HG02852 (cell line): ENCODE measurements at regions not wholly inside any gene's neighbourhood (a gene's known extent, or its start where the extent isn't known, plus 50 kb on each side); places are given as distances from the start of the nearest gene placed in this dataset.
A peak's percentile ranks its signal among the peaks of the same experiment; 100 is the strongest.
"Not testable (repeated sequence)": the region's sequence is repeated elsewhere in the genome, so short reads cannot be mapped to it uniquely, and the experiment has no call there.

ENCODE experiments used
- ATAC-seq: cut with Tn5 transposase; IDR thresholded peaks from one replicate; pipeline ENCODE4 v1.9.1; 2021; ENCODE audit warnings: mild to moderate bottlenecking, moderate library complexity; ENCODE audit not compliant: unreplicated experiment

DNA sequence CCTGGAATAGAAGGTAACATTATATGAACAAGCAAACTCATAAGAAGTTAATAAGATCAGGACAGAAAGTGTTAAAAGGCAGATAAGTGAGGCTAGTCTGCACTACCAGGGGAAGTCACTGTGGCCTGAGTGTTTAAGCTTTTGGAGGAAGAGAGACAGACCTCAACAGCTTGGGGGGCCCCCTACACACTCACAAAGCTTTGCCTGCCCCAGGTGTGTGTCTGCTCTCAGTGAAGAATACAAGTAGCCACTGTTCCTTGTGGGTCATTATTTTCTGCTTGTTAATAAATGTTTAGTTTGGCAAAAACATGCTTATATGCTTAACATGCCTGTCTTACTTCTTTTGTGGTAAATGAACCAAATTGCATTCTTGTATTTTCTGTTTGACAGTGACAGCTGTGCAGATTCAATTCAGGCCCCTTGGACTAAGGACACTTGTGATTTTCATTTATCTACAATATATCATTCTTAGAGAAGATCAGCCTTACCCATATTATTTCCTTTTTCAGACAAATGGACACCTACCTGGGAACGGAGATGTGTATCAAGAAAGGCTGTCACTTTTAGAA, 50.7 kb upstream of the C12orf71 start:
- ATAC-seq: peak; percentile 65

DNA sequence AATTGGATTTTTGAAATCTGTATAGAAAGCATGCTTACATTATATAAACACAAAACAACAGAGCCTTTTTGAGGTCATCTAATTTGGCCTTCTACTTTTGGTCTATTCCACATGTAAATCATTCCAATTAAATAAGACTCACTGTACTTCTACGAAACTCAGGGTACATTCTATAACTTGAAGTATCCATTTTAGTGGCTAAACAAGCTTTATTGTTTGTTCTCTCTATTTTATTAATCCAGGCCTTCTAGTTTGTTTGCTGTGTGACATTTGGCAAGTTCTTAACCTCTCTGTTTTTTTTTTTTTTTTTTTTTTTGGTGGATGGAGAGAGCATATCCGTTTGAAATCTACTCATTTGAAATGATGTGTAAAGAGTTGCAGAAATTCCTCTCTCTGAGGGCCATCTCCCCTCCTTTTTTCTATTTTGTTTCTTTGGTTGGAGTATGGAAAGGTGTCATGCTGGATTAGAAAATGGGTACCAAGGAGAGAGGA, 58.1 kb upstream of the C12orf71 start:
- ATAC-seq: no peak

GRCh38 chr12:27142101-27142721, 59.8 kb upstream of the C12orf71 start:
- no peak for ATAC-seq

DNA sequence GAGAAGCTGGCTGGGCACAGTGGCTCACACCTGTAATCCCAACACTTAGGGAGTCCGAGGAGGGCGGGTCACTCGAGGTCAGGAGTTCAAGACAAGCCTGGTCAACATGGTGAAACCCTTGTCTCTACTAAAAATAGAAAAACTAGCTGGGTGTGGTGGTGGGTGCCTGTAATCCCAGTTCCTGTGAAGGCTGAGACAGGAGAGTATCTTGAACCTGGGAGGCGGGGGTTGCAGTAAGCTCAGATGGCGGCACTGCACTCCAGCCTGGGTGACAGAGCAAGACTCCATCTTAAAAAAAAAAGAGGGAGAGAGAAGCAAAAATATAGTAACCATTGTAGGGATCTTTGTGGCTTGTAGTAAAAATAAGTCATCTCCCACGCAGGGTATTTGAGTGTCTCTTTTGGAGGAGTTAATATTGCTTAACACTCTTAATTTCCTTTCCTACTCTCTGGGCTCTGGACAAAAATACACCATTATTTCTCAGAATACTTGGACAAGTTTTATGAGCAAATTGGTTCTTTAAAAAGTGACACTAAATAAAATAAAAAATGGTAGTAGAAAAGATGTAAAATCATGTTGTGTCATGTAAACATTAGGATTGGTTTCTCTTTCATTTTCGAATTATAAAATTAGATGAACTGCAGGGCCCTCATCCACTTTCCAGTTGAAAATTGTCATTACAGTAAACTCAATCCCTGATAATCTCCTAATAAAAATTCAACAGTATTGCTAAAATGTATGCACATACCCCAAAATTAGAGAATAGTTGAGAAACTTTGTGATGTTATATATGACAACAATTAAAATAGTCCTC, 61.1 kb upstream of the C12orf71 start:
- no peak for ATAC-seq

- peak; percentile 55 for ATAC-seq
Measured at GRCh38 chr12:27145725-27146124, 63.3 kb upstream of the C12orf71 start.

- ATAC-seq: no peak
Measured at GRCh38 chr12:27148373-27148772, 66.0 kb upstream of the C12orf71 start.

DNA sequence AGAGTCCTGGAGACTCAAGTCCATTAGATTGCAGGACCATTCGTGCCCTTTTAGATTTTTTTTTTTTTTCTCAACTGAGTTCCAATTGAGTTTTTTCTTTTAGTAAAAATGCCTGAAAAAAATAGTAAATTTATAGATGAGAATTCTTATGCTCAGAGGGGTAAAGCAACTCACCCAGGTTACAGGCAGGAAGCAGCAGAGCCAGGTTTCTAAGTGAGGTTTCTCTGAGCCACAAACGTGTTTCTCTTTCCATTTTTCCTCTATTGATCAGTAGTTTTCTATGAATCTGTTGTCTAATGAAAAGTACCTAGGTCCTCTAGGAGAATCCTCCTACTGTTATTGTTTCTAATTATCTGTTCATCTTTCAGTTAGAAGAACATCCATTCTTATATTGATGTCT, 66.4 kb upstream of the C12orf71 start:
- ATAC-seq: no peak

DNA sequence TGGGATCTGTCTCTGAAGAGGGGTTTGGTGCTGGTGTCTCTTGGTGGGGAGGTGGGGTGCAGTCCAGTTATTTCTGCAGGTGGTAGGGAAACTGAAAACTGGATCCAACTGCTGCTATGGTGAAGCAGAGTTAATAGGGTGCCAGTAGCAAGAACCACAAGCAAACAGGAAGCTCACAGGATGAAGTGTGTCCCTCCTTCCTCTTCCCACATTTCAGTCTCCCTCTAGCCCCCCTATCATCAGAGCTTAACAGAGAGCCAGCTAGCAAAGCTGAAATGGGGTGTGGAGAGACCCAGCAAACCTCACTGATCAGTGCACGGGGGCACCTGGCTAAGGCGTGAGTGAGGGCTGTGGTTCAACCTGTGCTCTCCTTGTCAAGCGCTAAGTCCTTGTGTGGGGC, 69.1 kb upstream of the C12orf71 start:
- ATAC-seq: no peak

DNA sequence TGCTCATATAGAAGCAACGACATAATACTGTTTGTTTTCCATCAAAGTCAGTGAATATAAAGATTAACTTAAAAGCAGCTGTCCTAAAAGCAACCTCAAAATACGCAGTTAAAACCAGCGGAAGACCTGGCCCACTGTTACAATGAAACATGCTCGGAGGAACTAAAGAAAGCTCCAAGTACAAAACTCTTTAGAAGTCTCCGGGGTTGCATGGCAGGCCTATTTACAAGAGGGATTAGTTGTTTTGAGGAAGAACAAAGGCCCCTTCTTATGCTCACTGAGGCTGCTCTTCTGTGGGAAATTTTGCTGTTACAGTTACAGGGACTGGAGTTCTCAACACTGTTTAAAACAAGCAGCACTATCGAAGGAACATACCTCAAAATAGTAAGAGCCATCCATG, 75.9 kb upstream of the C12orf71 start:
- ATAC-seq: no peak

GRCh38 chr12:27161458-27162228, 79.3 kb upstream of the C12orf71 start:
- ATAC-seq: peak; percentile 77

- no peak for ATAC-seq
Measured at GRCh38 chr12:27162229-27162537, 79.8 kb upstream of the C12orf71 start.

GRCh38 chr12:27163048-27163715, 80.8 kb upstream of the C12orf71 start:
- no peak for ATAC-seq

DNA sequence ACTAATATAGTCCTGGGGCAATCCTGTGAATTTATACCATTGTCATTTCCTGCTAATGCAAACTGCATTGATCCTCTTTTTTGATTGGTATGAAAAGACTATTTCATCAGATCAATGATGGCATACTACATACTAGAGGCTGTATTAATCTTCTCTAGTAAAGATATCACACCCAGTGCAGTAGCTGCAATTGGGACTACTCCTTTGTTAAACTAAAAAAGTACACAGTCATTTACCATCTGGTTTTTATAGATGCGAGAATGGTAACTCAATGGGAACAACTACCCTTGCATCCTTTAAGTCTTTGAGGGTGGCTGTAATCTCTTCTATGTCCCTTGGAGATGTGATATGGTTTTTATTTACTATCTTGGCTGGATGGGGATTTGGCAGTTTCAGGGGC, 80.2 kb upstream of the STK38L start:
- ATAC-seq: no peak

DNA sequence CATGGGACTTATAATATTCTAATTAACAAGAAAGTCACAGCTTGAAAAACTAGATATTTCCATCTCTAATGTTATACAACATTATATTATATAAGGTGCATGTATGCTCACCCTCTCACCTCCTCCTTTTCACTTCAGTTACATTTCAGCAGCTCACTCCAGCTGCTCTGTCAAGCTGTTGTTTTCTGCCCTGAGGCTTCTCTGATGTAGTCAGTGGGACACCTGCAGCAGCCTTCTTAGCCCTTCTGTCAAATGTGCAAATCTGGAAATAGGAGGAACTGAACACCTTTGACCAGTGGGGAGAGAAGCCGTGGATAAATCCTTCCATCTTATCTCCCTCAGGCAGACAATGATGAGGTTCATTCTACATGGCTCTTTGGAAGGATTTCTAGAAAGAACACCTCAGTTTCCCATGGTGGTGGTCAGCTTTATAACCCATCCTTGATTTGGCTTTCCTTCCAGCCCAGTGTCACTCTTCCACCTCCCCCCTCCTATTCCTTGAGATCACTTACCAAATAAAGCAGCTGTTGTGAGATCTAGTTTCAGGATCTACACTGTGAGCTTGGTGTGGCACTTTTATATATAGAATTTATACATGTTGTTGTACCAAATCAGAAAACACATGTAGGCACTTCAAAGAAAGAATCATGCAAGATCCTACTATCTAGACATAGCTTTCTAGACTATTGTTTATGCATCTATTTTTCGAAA, 79.6 kb upstream of the STK38L start:
- ATAC-seq: no peak

GRCh38 chr12:27165958-27166357, 78.1 kb upstream of the STK38L start:
- not testable (repeated sequence) for ATAC-seq

DNA sequence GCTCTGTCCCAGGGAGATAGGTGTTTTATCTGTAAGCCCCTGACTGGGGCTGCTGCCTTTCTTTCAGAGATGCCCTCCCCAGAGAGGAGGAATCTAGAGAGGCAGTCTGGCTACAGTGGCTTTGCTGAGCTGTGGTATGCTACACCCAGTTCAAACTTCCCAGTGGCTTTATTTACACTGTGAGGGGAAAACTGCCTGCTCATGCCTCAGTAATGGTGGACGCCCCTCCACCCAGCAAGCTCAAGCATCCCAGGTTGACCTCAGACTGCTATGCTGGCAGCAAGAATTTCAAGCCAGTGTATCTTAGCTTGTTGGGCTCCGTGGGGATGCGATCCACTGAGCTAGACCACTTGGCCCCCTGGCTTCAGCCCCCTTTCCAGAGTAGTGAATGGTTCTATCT, 72.6 kb upstream of the STK38L start:
- not testable (repeated sequence) for ATAC-seq

- no peak for ATAC-seq
Measured at GRCh38 chr12:27176765-27177164, 67.3 kb upstream of the STK38L start.

DNA sequence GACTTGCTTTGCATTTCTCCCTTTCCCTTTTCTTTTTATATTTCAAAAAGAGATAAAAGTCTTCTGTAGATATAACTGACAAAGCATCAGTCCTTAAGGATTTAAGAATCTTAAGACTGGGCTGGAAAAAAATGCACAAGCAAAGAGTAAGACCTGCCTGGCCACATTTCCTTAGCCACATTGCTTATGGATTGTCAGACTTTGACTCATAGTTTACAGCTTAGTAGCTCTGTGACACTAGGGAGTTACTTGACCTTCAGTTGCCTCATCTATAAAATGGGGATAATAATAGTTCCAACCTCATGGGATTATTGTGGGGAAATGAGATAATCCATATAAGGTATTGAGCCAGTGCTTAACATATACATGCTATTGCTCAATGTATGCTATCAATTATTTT, 66.4 kb upstream of the STK38L start:
- ATAC-seq: no peak

- ATAC-seq: no peak
Measured at GRCh38 chr12:27178255-27178654, 65.8 kb upstream of the STK38L start.

- no peak for ATAC-seq
Measured at GRCh38 chr12:27178723-27179399, 65.2 kb upstream of the STK38L start.
